ENCODE measurements at regions not wholly inside any gene's neighbourhood (a gene's known extent, or its start where the extent isn't known, plus 50 kb on each side); places are given as distances from the start of the nearest gene placed in this dataset.

DNA sequence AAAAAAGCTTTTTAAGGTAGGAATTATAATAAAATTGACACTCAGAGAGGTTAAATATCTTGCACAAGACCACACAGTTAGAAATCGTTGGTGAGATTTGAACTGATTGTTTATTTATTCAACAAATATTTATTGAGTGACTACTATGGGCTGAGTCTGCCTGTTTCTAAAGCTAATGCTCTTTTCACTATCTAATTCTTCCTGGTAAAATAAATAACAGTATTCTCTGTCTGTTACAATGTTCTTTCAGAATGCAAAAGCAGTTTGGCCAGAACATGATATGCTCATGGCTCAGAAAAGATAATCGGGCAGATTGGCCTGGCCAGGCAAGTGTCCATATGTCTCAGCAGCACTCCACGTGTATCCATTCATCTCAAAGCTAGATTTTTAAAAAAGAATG lies 82.0 kb downstream of the BTG1 start:
- TF ChIP-seq CTCF (IDR thresholded peaks at IDR 0.05; ENCODE audit: borderline replicate concordance, extremely low read depth, low read length, poor library complexity, severe bottlenecking) (no peak), EZH2 (IDR thresholded peaks at IDR 0.05; ENCODE audit: borderline replicate concordance, low read depth, low read length, severe bottlenecking) (no peak)
